Stimulated activated CD4-positive, alpha-beta T cell treated with anti-CD3 and anti-CD28 coated beads, Interleukin-15, amount 100 ng/mL, for 1 hour (primary cell): ENCODE measurements at regions not wholly inside any gene's neighbourhood (a gene's known extent, or its start where the extent isn't known, plus 50 kb on each side); places are given as distances from the start of the nearest gene placed in this dataset.
"Not testable (repeated sequence)": the region's sequence is repeated elsewhere in the genome, so short reads cannot be mapped to it uniquely, and the experiment has no call there.

Experiments used
- DNase-seq, 2 donors: peaks; one replicate each; pipeline ENCODE4 v3.0.0-alpha.2; 2020; ENCODE audit warnings: low read depth in 1 of 2, low spot score in 1 of 2

- DNase-seq, result no peak
These were observed 609.8 kb upstream of the KLF12 start for GRCh38 chr13:74743992-74744391.

- DNase-seq, result no peak
These were observed 607.5 kb upstream of the KLF12 start for GRCh38 chr13:74741732-74742131.

DNA sequence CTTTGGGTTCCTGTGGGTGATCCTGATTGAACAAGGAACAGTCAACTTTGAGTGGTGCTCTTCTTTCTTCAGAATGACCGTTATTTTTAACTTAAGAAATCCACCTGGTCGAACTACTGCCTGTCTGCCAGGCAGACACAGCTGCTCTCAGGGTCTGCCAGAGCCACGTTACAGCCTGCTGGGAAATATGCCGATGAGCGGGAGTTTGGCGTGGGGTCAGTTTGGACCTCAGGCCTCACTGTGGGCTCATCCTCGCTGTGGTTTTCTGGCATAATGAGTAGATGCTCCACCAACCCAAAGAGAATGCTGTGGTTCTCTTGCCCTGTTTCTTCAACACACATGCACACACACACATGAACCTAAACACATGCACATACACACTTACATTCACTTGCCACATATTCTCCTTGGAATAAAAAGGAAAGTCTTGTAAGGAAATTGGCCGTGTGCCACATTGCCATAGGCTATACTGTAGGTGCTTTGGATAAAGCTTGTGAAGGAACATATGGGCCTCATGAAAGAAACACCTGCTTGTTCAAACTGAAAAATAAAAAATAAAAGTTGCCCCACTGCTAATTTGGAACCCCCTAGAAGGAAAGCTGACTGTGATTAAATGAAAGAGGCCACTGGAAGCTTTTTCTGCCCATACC is 598.7 kb upstream of the KLF12 start:
- no peak for DNase-seq

- no peak for DNase-seq
These were observed 597.5 kb upstream of the KLF12 start for GRCh38 chr13:74731731-74732130.

- DNase-seq, result no peak
These were observed 596.5 kb upstream of the KLF12 start for GRCh38 chr13:74730556-74731331.

DNA sequence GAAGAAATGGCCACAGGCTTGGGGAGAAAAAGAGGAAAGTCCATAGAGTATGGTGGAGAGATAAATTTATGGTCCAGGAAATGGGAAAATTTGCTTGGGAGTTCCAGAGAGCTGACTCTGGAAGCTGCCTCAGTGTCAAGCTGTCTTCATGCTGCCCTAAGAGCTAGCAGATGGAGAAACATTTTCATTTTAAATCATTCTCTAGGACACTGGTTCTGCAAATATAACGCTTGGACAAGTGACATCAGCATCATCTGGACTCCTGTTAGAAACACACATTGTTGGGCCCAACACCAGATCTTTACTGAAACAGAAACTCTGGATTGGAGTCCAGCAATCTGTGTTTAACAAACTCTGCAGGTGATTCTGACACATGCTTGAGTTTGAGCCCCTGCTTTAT is 592.0 kb upstream of the KLF12 start:
- DNase-seq, result no peak

DNA sequence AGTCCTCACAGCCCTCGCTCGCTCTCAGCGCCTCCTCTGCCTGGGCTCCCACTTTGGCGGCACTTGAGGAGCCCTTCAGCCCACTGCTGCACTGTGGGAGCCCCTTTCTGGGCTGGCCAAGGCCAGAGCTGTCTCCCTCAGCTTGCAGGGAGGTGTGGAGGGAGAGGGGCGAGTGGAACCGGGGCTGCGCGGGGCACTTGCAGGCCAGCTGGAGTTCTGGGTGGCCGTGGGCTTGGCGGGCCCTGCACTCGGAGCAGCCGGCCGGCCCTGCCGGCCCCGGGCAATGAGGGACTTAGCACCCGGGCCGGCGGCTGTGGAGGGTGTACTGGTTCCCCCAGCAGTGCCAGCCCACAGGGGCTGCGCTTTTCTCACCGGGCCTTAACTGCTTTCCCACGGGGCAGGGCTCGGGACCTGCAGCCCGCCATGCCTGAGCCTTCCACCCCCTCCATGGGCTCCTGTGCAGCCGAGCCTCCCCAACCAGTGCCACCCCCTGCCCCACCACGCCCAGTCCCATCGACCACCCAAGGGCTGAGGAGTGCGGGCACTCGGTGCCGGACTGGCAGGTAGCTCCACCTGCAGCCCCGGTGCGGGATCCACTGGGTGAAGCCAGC is 584.1 kb upstream of the KLF12 start:
- DNase-seq, result not testable (repeated sequence)

GRCh38 chr13:74715718-74716117 is 581.5 kb upstream of the KLF12 start:
- no peak for DNase-seq

GRCh38 chr13:74710006-74710405 is 575.8 kb upstream of the KLF12 start:
- DNase-seq, result no peak

GRCh38 chr13:74709226-74709625 is 575.0 kb upstream of the KLF12 start:
- no peak for DNase-seq

DNA sequence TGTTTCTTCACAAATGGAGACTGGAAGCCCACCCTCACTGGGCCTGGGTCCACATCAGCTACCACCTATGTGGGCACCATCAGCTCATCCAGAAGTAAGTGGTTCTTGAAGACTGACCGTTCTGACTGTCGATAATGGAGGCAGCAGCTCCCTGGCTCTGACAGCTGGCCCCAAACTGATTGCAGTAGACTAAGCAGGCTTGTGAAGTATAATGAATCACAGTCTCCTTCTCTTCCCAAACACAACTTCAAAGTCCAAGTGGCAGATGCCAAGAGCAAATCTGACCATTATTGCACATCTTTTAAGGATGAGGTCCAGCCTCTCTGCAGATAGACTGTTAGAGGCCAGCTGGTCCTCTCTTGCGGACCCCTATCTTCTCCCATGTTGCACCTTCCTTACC is 574.4 kb upstream of the KLF12 start:
- no peak for DNase-seq

DNA sequence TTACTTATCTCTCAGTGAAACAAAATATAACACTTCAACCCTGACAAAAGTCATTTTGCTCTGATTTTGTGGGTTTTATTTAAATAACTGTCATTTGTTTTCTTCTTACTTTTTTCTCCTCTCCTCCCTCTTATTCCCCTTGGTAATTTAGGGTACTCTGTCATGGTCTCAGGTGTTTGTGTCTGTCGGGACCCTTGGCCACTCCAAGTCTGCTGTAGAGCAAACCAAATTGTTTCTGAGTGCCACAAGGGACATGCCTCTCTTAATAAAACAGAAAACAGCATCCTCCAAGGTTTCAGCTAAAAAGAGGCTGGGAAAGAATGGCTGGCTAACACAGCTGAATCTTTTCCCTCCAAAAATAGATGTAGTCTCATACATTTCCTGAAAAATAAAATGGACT is 573.1 kb upstream of the KLF12 start:
- DNase-seq, result no peak

GRCh38 chr13:74706801-74707200 is 572.6 kb upstream of the KLF12 start:
- DNase-seq, result no peak

GRCh38 chr13:74705438-74705837 is 571.2 kb upstream of the KLF12 start:
- no peak for DNase-seq

DNA sequence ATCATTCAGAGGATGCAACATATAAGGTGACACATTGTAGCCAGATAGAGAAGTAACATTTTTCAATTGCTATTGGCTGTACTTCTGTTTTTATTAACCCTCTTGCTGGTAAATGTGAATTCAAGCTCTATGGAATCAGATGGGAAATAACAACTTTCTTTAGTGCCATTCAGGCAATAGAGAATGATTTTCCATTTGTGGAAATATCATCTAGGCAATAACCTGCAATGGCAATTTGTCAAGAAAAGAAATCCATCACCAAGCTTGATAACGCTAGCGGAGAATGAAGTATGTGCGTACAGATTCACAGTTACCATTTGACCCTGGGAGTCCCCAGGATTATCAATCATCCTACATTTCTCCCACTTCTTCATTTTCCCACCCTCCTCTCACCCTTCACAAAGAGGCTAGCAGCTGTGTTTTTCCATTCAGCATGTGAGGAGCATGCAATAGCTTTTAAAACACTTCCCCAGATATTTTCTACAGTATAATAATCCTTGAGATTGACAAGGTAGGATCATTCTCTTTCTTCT is 569.7 kb upstream of the KLF12 start:
- DNase-seq, result no peak

- no peak for DNase-seq
These were observed 562.1 kb upstream of the KLF12 start for GRCh38 chr13:74696148-74696922.

DNA sequence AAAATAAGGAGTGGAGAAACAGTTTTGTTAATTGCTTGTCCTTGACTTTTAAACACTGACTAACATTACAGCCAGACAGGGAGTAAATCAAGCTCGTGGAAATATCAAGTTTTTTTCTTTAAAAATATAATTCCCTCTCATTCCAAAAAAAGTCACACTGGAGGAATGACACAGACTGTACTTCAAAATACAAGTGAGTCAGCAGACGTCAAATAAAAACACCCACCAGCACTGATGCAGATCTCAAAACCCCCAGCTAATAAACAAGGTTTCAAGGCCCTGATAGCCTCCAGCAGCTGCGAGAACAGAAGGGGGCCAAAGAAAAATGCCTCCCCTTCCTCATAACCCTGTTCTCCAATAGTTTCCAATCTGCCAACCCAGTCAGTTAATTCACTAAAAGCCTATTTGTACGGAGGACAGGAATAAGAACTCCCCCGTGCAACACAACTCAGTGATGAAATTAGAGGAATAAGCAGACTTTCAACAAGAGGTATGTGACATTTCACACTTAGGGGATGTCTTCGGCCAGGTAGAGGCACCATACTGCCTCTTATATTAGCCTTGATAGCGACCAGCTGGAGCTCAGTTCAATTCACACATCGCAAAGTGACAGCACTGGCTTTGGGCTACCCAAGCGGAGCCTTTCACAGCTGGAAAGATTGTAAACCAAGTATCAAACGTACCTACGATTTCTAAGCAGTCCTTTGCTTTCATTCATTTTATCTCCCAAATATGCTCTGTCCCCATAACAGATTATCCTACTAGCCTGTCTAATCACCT is 561.0 kb upstream of the KLF12 start:
- DNase-seq, result no peak

DNA sequence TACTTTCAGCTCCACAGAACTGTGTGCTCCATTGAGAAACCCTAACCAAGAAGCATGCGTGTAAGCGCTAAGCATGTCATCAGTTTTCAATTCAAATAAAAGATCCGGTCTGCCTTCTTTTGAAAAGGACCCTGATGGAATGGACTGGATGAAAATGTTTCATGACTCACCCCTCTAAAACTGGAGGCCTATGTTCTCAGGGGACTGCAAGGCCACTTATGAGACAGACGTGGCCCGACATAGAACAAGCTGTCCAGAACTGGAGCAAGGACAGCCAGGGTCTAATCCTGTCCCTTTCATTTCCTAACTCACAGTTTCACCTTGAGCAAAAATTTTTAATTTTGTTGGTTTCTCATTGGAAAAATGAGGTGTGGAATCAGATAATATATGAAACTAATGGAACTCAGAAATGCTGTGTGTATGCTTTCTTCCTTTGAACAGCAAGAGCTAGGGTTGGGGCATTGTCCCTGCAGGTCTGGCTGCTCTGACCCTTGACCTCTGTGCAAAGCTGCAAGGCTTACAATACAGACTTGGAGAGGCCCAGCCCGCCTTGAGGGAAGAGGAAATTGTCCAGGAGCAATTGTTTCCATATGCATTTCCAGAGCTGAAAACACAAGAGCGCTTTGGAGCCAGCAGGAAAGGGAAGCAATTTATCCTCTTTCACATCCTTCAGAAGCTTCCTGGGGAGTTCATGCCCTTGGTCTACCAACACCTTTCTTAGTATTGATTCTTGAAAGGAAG is 553.4 kb upstream of the KLF12 start:
- DNase-seq, result no peak

GRCh38 chr13:74683411-74683810 is 549.2 kb upstream of the KLF12 start:
- no peak for DNase-seq

DNA sequence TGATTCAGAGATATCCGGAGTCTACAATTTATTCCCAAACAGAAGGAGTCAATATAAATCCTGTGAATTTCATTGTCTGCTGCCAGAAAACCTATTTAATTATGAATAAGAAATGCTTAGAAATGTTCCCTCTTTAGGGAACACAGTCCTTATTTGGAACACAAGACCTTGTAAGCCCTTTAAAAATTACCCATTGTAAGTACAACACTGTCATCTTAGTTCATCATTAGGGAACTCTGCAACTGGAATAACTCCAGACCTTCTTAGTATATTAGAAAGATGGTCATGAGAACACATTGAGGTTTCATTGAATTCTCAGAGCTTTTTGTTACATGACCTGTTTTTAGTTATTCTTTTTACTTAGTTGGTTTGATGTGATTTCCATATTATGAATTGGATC is 548.5 kb upstream of the KLF12 start:
- DNase-seq, result no peak
